ENCODE measurements at regions not wholly inside any gene's neighbourhood (a gene's known extent, or its start where the extent isn't known, plus 50 kb on each side); places are given as distances from the start of the nearest gene placed in this dataset.
"Not testable (repeated sequence)": the region's sequence is repeated elsewhere in the genome, so short reads cannot be mapped to it uniquely, and the experiment has no call there.

DNA sequence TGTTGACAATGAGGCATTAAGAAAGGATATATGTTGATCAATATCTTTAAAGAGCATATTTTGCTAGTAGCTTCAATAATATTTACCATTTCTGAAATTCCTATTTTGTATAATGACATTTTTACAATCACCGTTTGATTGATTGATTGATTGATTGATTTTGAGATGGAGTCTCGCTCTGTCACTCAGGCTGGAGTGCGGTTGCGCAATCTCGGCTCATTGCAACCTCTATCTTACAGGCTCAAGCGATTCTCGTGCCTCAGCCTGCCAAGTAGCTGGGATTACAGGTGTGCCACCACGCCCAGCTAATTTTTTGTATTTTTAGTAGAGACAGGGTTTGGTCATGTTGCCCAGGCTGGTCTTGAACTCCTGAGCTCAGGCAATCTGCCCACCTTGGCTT, 150.9 kb upstream of the TEX13D start:
- not testable (repeated sequence) for H3K27ac Mint-ChIP-seq (ENCODE audit: unreplicated experiment); H3K4me3 Mint-ChIP-seq (ENCODE audit: unreplicated experiment); H3K4me1 Mint-ChIP-seq (ENCODE audit: unreplicated experiment); DNase-seq (ENCODE audit: low spot score); H3K27me3 Mint-ChIP-seq (ENCODE audit: unreplicated experiment); H3K36me3 Mint-ChIP-seq (ENCODE audit: low read depth, unreplicated experiment); H3K9me3 Mint-ChIP-seq (ENCODE audit: unreplicated experiment)

DNA sequence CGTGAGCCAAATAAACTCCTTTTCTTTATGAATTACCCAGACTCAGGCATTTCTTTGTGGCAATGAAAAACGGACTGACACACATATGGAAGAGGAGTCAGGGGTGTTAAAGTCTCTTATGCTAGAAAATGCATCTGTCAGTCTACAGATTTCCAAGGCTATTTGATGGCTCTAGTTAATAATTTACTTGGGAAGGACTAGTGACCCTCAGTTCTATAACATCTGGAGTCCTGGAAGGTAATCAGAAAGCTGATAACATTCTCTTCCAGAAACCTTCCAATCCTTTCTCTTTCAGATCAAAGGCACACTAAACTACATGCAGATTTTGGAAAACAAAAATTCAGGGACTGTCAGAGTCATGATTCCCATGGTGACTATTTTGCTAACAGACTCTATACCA, 142.0 kb upstream of the TEX13D start:
- no peaks in the 10 kb centered on the region for H3K36me3 Mint-ChIP-seq (ENCODE audit: low read depth, unreplicated experiment)
- DNase-seq (ENCODE audit: low spot score): no peak
- peaks cover 4% of the 10 kb centered on the region for H3K4me1 Mint-ChIP-seq (ENCODE audit: unreplicated experiment)
- TF ChIP-seq, protein P1, sequence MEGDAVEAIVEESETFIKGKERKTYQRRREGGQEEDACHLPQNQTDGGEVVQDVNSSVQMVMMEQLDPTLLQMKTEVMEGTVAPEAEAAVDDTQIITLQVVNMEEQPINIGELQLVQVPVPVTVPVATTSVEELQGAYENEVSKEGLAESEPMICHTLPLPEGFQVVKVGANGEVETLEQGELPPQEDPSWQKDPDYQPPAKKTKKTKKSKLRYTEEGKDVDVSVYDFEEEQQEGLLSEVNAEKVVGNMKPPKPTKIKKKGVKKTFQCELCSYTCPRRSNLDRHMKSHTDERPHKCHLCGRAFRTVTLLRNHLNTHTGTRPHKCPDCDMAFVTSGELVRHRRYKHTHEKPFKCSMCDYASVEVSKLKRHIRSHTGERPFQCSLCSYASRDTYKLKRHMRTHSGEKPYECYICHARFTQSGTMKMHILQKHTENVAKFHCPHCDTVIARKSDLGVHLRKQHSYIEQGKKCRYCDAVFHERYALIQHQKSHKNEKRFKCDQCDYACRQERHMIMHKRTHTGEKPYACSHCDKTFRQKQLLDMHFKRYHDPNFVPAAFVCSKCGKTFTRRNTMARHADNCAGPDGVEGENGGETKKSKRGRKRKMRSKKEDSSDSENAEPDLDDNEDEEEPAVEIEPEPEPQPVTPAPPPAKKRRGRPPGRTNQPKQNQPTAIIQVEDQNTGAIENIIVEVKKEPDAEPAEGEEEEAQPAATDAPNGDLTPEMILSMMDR (IDR thresholded peaks at IDR 0.05; ENCODE audit: unreplicated experiment): no peak
- H3K27ac Mint-ChIP-seq (ENCODE audit: unreplicated experiment): no peak overlapping the region
- no peaks in the 10 kb centered on the region for H3K9me3 Mint-ChIP-seq (ENCODE audit: unreplicated experiment)
- peaks cover 2% of the 10 kb centered on the region for H3K27me3 Mint-ChIP-seq (ENCODE audit: unreplicated experiment)
- H3K4me3 Mint-ChIP-seq (ENCODE audit: unreplicated experiment): no peak overlapping the region

DNA sequence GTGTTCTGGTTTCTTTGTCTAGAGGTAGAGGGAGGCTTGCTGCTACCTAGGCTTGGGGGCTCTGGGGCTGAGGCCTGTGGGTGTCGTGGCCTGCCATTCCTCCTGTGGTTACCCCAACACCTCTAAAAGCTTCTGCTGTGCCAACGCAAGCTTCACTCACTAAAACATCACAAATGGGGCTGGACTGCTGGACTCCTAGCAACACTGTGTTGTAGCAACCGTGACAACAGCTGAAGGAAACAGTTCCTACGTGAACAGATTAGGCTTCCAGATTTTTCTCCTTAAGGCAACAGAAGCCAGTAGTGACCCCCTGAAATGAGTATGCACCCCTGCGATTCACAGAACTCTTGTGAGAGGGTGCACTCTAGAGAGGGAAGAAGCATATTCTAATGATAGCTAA, 138.3 kb upstream of the TEX13D start:
- TF ChIP-seq, protein P1 (IDR thresholded peaks at IDR 0.05; ENCODE audit: unreplicated experiment): no peak
- H3K9me3 Mint-ChIP-seq (ENCODE audit: unreplicated experiment): no peaks in the 10 kb centered on the region

DNA sequence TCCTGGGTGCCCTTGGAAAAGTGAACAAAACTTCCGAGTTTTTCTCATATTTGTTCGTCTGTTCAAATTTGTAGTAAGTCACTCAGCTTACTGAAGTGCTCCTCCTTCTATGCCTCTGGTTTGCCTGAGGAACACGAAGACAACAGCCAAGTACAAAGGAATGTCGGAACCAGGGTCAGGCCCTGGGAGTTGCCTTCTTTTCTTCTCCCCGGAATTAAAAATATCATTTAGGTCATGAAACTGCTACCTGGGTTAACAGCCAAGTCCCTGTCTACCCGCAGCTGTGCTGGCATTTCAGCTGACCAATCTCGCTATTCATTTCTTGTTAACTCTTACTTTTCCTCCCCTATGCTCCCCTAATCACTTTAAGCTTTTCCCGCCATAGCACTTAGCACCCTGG, 137.6 kb upstream of the TEX13D start:
- no peak for DNase-seq (ENCODE audit: low spot score)
- H3K4me3 Mint-ChIP-seq (ENCODE audit: unreplicated experiment): no peak overlapping the region
- H3K36me3 Mint-ChIP-seq (ENCODE audit: low read depth, unreplicated experiment): no peaks in the 10 kb centered on the region
- peaks cover 2% of the 10 kb centered on the region for H3K27me3 Mint-ChIP-seq (ENCODE audit: unreplicated experiment)
- H3K27ac Mint-ChIP-seq (ENCODE audit: unreplicated experiment): no peak overlapping the region
- TF ChIP-seq, protein P1 (IDR thresholded peaks at IDR 0.05; ENCODE audit: unreplicated experiment): no peak
- H3K4me1 Mint-ChIP-seq (ENCODE audit: unreplicated experiment): peaks cover 11% of the 10 kb centered on the region
- no peaks in the 10 kb centered on the region for H3K9me3 Mint-ChIP-seq (ENCODE audit: unreplicated experiment)

More for the DNA sequence above, 138.3 kb upstream of the TEX13D start:
- DNase-seq (ENCODE audit: low spot score): no peak
- Mint-ChIP-seq H3K27me3 (ENCODE audit: unreplicated experiment) (peaks cover 2% of the 10 kb centered on the region), H3K4me3 (ENCODE audit: unreplicated experiment) (no peak overlapping the region), H3K36me3 (ENCODE audit: low read depth, unreplicated experiment) (no peaks in the 10 kb centered on the region), H3K4me1 (ENCODE audit: unreplicated experiment) (peaks cover 11% of the 10 kb centered on the region), H3K27ac (ENCODE audit: unreplicated experiment) (peak overlapping the region; percentile 48)

DNA sequence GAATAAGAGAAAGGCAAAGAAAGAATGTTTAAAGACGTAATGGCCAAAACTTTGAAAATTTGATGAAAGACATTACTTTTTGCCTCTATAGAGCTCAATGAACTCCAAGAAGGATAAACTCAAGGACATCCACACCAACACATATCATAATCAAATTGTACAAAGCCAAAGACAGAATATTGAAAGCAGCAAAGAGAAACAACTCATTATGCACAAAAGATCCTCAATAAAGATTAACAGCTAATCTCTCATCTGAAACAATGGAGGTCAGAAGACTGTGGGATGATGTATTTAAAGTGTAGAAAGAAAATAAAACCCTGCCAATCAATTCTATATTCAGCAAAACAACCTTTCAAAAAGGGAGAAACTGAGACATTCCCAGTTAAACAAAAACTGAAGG, 129.1 kb upstream of the TEX13D start:
- H3K4me1 Mint-ChIP-seq (ENCODE audit: unreplicated experiment): no peaks in the 10 kb centered on the region
- H3K27me3 Mint-ChIP-seq (ENCODE audit: unreplicated experiment): no peaks in the 10 kb centered on the region
- TF ChIP-seq, protein P1 (IDR thresholded peaks at IDR 0.05; ENCODE audit: unreplicated experiment): no peak
- H3K36me3 Mint-ChIP-seq (ENCODE audit: low read depth, unreplicated experiment): no peaks in the 10 kb centered on the region
- no peak overlapping the region for H3K4me3 Mint-ChIP-seq (ENCODE audit: unreplicated experiment)
- no peak overlapping the region for H3K27ac Mint-ChIP-seq (ENCODE audit: unreplicated experiment)
- H3K9me3 Mint-ChIP-seq (ENCODE audit: unreplicated experiment): peaks cover 5% of the 10 kb centered on the region
- no peak for DNase-seq (ENCODE audit: low spot score)

DNA sequence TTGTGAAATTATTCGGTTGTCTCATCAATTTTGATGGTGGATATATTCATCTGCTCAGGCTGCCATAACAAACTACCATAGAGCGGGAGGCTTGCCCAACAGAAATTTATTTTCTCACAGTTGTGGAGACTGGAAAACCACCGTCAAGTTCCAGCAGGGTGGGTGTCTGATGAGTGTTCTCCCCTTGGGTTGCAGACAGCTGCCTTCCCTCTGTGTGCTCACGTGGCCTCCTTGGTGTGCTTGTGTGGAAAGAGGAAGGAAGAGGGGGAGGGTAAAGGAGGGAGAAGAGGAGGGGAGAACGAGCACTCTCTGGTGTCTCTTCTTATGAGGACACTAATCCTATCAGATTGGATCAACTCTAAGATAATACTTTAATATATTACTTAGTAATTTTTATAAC, 123.8 kb upstream of the TEX13D start:
- TF ChIP-seq, protein P1 (IDR thresholded peaks at IDR 0.05; ENCODE audit: unreplicated experiment): no peak
- Mint-ChIP-seq H3K27ac (ENCODE audit: unreplicated experiment) (no peak overlapping the region), H3K27me3 (ENCODE audit: unreplicated experiment) (no peaks in the 10 kb centered on the region), H3K36me3 (ENCODE audit: low read depth, unreplicated experiment) (no peaks in the 10 kb centered on the region), H3K4me1 (ENCODE audit: unreplicated experiment) (no peaks in the 10 kb centered on the region), H3K9me3 (ENCODE audit: unreplicated experiment) (no peaks in the 10 kb centered on the region), H3K4me3 (ENCODE audit: unreplicated experiment) (no peak overlapping the region)
- DNase-seq (ENCODE audit: low spot score): no peak
